Activated CD8-positive, alpha-beta T cell treated with anti-CD3 and anti-CD28 coated beads for 36 hours (primary cell): ENCODE measurements at regions not wholly inside any gene's neighbourhood (a gene's known extent, or its start where the extent isn't known, plus 50 kb on each side); places are given as distances from the start of the nearest gene placed in this dataset.

ENCODE experiments used
- ATAC-seq: fragments of 200-7000 bp; cut with Tn5 transposase; one replicate; pipeline ENCODE4 v1.10.0; 2021; ENCODE audit warnings: mild to moderate bottlenecking, moderate library complexity
- CTCF ChIA-PET: fragments of 350-600 bp; sonication (Branson Sonifier 250); formaldehyde crosslinking; loops from one replicate; lab custom pipeline; 2021; ENCODE audit warnings: antibody characterized with exemption; lab: Charles Lee
- POLR2A ChIA-PET: fragments of 350-600 bp; sonication (Branson Sonifier 250); formaldehyde crosslinking; loops from one replicate; lab custom pipeline; 2021; ENCODE audit warnings: antibody characterized with exemption; lab: Charles Lee
- DNase-seq: peaks from one replicate; pipeline ENCODE4 v3.0.0-alpha.2; 2020
- H3K27ac Mint-ChIP-seq: one replicate; pipeline ENCODE4 v1.8.0; 2021; ENCODE audit warnings: mild to moderate bottlenecking, mixed read lengths
- H3K27me3 Mint-ChIP-seq: one replicate; pipeline ENCODE4 v1.8.0; 2021; ENCODE audit warnings: mixed read lengths
- H3K36me3 Mint-ChIP-seq: one replicate; pipeline ENCODE4 v1.8.0; 2021; ENCODE audit warnings: low read depth, mixed read lengths
- H3K4me1 Mint-ChIP-seq: one replicate; pipeline ENCODE4 v1.8.0; 2021; ENCODE audit warnings: low read depth, mixed read lengths
- H3K4me3 Mint-ChIP-seq: one replicate; pipeline ENCODE4 v1.8.0; 2021; ENCODE audit warnings: mild to moderate bottlenecking, moderate library complexity, mixed read lengths
- H3K9me3 Mint-ChIP-seq: one replicate; pipeline ENCODE4 v1.8.0; 2021; ENCODE audit warnings: mixed read lengths
- intact Hi-C: fragments of 100-400 bp; cut with micrococcal nuclease; formaldehyde crosslinking; loops from one replicate; pipeline ENCODE4 v1.10.0; 2022
- TF ChIP-seq, protein P1 (sequence below): fragments of 200-600 bp; IDR thresholded peaks from one replicate; pipeline ENCODE4 v1.8.0; 2022; ENCODE audit warnings: antibody characterized with exemption, mild to moderate bottlenecking

DNA sequence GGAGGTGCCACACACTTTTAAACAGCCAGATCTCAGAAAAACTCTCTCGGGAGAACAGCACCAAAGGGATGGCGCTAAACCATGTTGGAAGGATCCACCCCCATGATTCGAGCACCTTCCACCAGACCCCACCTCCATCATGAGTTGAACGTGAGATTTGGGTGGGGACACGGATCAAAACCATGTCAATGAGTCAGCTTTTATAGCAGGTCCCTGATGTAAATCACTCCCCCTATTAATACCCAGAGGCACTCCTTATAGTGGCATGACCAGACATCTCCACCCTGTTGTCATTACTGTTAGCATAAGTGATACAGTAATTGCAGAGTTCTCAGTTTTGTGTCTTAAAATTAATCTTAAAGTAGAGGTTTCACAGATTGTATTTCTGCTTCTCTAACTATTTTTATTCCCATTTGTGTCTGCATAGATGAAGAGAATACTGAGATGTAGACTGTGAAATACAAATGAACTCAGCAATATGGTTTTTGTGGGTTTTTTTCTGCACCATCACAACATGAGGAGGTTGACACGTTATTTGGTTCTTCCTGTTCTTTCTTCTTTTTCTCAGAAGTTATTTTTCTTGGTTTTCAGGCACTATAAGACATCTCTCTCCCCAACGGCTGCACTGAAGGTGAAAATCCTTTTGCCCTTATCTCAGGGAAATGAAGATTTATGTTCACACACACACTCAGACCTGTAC is 218.2 kb downstream of the ARL4C start:
- POLR2A ChIA-PET = interaction anchor here (0.6 to 1.2 kb wide), 2 partner anchors 11 to 217 kb away, joined by 3 read pairs; no protein-coding TSS in a partner anchor
- peaks cover 51% of the 10 kb centered on the region for H3K4me1 Mint-ChIP-seq

DNA sequence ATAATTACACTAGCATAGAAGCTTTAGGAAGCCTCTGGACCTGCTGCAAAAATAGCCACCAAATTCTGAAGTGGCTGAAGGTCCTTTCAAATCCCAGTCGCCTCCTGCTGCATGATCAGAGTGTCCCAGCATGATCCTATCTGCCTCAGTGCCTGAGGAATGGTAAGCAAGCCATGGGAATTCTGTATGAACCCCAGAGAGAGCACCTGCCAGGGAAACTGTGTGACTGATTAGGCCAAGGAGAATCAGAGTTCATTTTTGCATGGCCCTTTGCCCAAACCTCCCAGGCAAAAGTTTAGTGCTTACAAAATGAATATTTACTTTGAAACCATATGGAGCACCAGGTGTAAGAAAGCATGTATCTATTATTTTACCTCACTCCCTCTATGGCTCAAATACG is 221.4 kb downstream of the ARL4C start:
- Mint-ChIP-seq H3K27ac (no peak overlapping the region), H3K4me3 (no peak overlapping the region), H3K36me3 (peaks cover 12% of the 10 kb centered on the region), H3K27me3 (no peaks in the 10 kb centered on the region), H3K9me3 (peaks cover 25% of the 10 kb centered on the region), H3K4me1 (peaks cover 65% of the 10 kb centered on the region)
- TF ChIP-seq, protein P1, sequence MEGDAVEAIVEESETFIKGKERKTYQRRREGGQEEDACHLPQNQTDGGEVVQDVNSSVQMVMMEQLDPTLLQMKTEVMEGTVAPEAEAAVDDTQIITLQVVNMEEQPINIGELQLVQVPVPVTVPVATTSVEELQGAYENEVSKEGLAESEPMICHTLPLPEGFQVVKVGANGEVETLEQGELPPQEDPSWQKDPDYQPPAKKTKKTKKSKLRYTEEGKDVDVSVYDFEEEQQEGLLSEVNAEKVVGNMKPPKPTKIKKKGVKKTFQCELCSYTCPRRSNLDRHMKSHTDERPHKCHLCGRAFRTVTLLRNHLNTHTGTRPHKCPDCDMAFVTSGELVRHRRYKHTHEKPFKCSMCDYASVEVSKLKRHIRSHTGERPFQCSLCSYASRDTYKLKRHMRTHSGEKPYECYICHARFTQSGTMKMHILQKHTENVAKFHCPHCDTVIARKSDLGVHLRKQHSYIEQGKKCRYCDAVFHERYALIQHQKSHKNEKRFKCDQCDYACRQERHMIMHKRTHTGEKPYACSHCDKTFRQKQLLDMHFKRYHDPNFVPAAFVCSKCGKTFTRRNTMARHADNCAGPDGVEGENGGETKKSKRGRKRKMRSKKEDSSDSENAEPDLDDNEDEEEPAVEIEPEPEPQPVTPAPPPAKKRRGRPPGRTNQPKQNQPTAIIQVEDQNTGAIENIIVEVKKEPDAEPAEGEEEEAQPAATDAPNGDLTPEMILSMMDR = no peak
- intact Hi-C loops = loop anchor here (10.0 kb wide), 1 partner anchor 301 kb away; no protein-coding TSS in a partner anchor
- ChIA-PET POLR2A (no interaction called here), CTCF (no interaction called here)
- DNase-seq (no peak), ATAC-seq (no peak)

More for the DNA sequence above, 218.2 kb downstream of the ARL4C start:
- H3K36me3 Mint-ChIP-seq = peaks cover 13% of the 10 kb centered on the region
- CTCF ChIA-PET = interaction anchor here (2.7 kb wide), 1 partner anchor 11 kb away, joined by 16 read pairs; no protein-coding TSS in a partner anchor
- ATAC-seq (peak; percentile 70), DNase-seq (peak; percentile 50)
- intact Hi-C loops = loop anchor here (10.0 kb wide), 1 partner anchor 304 kb away; no protein-coding TSS in a partner anchor
- H3K27me3 Mint-ChIP-seq = no peaks in the 10 kb centered on the region
- peaks cover 20% of the 10 kb centered on the region for H3K9me3 Mint-ChIP-seq
- no peak overlapping the region for H3K4me3 Mint-ChIP-seq
- H3K27ac Mint-ChIP-seq = peak overlapping the region; percentile 87
- TF ChIP-seq, protein P1 = no peak

DNA sequence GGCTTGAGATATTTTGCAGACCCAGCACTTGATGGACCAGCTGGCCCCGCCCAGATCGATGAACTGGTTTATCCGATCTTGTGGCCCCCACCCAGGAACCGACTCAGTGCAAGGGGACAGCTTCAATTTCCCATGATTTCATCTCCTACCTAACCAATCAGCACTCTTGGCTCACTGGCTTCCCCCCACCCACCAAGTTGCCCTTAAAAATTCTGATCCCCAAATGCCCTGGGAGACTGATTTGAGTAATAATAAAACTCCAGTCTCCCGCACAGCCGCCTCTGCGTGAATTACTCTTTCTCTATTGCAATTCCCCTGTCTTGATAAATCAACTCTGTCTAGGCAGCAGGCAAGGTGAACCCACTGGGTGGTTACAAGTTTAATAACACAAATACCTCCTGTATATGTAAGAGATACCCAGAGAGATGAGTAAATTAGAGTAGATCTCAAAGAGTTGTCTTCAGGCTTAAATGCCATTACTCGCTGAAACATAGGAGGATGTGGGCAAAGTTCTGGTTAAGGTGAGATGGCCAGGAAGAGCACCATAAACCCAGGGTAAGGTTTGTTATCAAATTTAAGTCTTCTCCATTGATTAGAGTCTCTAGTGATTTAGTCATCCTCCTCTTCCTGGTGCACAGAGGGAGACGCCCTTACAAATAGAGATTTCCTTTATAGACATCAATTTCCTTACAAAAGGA is 222.8 kb downstream of the ARL4C start:
- TF ChIP-seq, protein P1 = no peak
- Mint-ChIP-seq H3K4me3 (no peak overlapping the region), H3K4me1 (peaks cover 59% of the 10 kb centered on the region), H3K27ac (peak overlapping the region; percentile 80), H3K27me3 (no peaks in the 10 kb centered on the region), H3K9me3 (peaks cover 19% of the 10 kb centered on the region), H3K36me3 (peaks cover 11% of the 10 kb centered on the region)
- ATAC-seq = peak; percentile 68
- CTCF ChIA-PET = no interaction called here
- DNase-seq = peak; percentile 74
- POLR2A ChIA-PET = interaction anchor here (1.0 to 1.3 kb wide), 2 partner anchors 16 to 181 kb away, joined by 4 read pairs; no protein-coding TSS in a partner anchor
- intact Hi-C loops = loop anchor here (10.0 kb wide), 1 partner anchor 299 kb away; no protein-coding TSS in a partner anchor

DNA sequence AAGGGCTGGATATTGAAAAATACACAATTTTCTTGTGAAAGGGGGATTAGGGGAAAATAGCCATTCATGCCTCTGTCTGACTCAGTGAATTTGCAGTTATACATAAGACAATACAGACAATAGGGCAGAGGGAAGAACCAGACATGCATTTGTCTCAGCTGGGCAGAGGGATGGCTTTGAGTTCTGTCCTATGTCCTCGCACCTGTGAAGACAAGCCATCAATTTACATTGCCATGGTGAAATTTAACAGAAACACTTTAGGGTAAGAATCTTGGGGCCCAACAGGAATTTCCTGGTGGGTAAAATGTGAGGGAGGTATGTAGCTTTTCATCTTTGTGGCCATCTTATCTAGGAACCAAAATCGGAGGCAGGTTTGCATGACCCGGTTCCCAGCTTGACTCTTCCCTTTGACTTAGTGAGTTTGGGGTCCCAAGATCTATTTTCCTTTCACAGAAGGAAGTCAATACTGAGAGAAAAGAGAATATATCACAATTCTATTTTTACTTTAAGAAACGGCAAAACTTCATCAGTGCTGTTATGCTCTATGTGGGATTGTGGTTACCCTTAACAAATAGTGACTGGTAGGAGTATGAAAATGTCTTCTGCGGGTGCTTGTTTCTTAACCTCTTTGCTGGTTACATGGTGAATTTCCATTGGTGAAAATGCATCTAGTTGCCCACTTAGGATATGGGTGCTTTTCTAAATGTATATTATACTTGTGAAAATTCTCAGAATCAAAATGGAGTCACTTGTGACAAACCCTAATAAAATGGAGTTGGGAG is 221.8 kb downstream of the SPP2 start:
- CTCF ChIA-PET = interaction anchor here (0.9 to 2.0 kb wide), 4 partner anchors 9 to 136 kb away, joined by 3 to 7 read pairs (median 4); no protein-coding TSS in a partner anchor
- Mint-ChIP-seq H3K27me3 (no peaks in the 10 kb centered on the region), H3K4me1 (peaks cover 54% of the 10 kb centered on the region)

More for the DNA sequence above, 221.8 kb downstream of the SPP2 start:
- peak; percentile 45 for ATAC-seq
- H3K36me3 Mint-ChIP-seq = peaks cover 6% of the 10 kb centered on the region
- DNase-seq = no peak
- H3K4me3 Mint-ChIP-seq = no peak overlapping the region
- intact Hi-C loops = loop anchor here (10.0 kb wide), 1 partner anchor 297 kb away; no protein-coding TSS in a partner anchor
- H3K27ac Mint-ChIP-seq = peak overlapping the region; percentile 80
- POLR2A ChIA-PET = interaction anchor here (1.1 to 1.3 kb wide), 3 partner anchors 17 to 224 kb away, joined by 3 to 4 read pairs (median 3); no protein-coding TSS in a partner anchor
- peaks cover 12% of the 10 kb centered on the region for H3K9me3 Mint-ChIP-seq
- TF ChIP-seq, protein P1 = no peak
